Stimulated activated CD4-positive, alpha-beta T cell treated with anti-CD3 and anti-CD28 coated beads, Interleukin-4, amount 100 ng/mL, for 4 hours (primary cell): ENCODE measurements at regions not wholly inside any gene's neighbourhood (a gene's known extent, or its start where the extent isn't known, plus 50 kb on each side); places are given as distances from the start of the nearest gene placed in this dataset.

Source experiments
- DNase-seq, 2 experiments: peaks; one replicate each; pipeline ENCODE4 v3.0.0-alpha.2; 2020

GRCh38 chr20:48261398-48261910 lies 476.2 kb upstream of the SULF2 start:
- DNase-seq: no peak

- no peak for DNase-seq
Measured at GRCh38 chr20:48260129-48260756, 475.0 kb upstream of the SULF2 start.

DNA sequence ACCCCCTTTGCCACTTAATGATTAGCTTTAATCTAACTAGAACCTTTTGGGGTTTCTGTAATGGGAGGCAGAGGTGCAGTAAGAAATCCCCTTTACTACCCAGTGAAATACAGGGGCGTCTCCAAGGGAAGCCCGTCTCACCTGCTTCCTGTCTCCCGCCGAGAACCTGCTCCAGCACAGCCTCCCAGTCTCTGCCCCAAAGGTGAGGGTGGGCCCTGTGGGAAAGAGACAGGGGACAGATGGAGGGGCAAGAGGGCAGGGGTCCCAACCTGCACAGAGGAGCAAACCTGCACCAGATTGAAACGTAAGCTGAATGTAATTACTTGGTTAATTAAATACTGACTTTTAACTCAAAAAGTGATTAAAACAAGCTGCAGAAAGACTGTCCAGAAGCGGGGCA lies 474.2 kb upstream of the SULF2 start:
- no peak for DNase-seq

DNA sequence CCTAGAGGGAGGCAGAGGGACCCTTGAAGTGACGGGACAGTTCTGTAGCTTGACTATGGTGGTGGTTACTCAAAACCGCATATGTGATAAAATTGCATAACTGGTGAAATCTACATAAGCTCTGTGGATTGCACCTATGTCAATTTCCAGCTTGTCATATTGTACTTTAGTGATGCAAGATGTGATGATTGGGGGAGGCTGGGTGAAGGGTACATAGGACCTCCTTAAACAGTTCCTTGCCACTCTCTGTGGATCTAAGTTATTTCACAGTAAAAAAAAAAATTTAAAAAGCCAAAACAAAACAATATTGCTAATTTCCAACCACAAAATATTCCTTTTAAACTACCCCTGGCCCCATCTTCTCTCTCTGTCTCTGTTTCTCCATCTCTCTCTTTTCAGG lies 472.6 kb upstream of the SULF2 start:
- DNase-seq: no peak

- DNase-seq: no peak
Measured at GRCh38 chr20:48247961-48248360, 462.7 kb upstream of the SULF2 start.

DNA sequence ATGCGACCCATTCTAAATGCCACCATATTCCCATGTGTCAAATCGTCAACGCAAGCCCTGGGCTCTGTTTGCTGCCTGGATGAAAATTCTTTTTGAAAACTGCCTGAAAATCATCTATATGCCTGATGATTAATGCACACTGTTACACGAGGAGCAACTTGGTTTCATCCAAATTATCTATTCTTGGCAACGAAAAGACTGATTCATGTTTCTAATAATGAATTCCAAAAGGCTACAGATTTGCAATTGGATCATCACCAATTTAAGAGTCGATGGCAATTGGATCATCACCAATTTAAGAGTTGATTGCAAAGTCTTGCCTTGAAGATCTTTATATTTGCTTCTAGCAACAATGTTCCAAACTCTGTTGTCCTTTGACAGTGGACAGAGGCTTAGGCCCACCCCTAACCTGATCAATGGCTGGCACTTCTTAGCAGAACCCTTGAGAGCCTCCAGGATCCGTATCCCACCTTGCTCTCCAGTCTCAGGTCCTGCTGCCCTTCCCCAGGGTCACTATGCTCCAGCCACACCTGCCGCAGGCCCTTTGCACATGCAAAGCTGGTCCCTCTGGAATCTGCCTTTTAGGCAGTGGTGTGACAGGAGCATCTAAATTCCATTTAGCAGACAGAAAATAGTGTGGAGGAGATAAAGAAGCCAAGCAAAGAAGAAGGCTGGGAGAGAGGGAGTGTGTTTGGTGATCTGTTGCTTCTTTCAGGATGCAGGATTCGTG lies 460.9 kb upstream of the SULF2 start:
- DNase-seq: no peak

DNA sequence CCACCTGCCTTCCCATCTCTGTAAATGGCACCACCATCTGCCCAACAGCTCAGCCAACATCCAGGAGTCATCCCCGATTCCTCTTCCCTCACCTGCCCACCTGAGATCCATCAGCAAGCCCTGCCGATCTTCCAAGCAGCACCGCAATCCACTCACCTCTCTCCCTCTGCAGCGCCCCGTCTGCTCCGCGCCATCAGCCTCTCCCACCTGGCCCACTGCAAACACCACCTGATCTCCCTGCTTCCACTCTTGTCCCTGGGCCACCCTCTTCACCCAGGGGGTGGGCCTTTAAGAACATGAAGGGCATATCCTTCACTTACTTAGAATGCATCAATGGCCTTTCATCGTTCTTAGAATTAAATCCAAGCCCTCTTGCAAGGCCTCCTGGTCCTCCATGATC lies 457.3 kb upstream of the SULF2 start:
- DNase-seq: no peak

- no peak for DNase-seq
Measured at GRCh38 chr20:48241482-48241881, 456.2 kb upstream of the SULF2 start.

DNA sequence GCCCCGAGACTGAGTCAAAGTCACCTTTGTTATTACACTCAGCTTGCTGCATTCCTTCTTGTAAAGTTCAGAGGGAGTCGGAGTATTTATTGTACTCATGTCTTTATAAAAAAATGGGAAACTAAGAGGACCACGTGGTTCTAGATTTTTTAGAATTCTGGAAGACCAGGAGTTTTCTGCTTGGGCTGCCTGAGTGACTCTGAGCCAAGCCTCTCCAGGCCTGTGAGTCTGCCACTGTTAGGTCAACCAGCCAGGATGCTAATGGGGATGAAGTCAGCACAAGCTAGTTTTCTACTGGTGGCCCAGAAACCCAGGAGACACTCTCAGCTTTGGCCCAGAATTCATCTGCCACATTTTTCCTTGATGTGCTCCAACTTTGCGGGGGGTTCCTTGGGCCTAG lies 453.5 kb upstream of the SULF2 start:
- no peak for DNase-seq

GRCh38 chr20:48238326-48238725 lies 453.0 kb upstream of the SULF2 start:
- DNase-seq: no peak

DNA sequence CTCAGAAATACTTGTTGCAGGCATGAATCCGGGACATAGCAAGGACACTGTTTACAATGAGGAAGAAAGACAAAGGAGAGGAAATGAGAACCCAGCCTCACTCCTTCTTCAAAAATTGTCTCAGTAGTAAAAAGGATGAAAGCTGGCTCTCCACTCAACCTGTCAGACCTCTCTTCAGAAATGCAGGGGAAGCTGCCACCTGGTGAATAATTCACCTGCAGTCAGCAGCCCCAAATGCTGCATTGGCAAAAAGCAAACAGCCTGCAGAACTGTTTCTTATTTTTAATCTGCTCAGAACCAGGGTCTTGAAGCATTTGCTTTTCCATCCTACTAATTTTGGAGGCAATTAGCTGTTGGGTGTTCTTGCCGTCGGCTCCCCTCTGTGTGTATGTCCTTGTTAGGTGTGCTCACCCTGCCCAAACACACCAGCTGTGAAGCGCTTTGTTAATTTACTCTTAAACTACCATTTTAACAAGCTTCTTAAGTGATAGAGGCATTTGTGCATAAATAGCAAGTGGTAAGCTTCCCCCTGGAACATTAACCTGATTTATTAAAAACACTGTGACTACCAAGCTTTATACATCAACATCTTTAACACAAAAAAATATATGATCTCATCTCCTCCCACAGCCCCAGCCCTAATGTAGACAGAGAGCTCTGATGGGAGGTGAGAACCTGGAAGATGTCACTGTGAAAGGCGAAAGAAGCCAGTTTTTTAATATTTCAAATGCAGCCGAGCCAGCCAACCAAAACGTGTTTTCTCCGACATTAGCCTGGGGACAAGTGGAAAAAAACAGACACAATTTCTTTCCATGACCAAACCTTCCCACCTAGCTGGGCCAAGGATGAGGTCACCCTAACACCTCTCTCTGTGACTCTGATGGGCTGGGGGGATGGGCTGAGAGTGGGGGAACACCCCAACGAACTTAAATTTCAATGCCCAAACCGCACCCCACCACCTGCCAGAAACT lies 451.0 kb upstream of the SULF2 start:
- DNase-seq: no peak

DNA sequence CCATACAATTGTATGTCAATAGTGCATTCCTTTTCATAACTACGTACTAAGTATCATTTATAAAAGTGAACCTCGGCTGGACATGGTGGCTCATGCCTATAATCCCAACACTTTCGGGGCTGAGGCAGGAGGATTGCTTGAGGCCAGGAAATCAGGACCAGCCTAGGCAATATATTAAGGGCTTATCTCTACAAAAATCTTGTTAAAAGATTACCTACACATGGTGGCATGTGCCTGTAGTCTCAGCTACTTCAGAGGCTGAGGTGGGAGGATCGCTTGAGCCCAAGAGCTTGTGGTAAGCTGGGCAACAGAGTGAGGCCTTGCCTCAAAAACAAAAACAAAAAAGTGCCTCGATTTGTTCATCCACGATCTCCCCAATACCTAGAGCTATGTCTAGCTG lies 449.7 kb upstream of the SULF2 start:
- no peak for DNase-seq

- DNase-seq: no peak
Measured at GRCh38 chr20:48231253-48231930, 446.1 kb upstream of the SULF2 start.

GRCh38 chr20:48230216-48230615 lies 444.9 kb upstream of the SULF2 start:
- no peak for DNase-seq

GRCh38 chr20:48227381-48227780 lies 442.1 kb upstream of the SULF2 start:
- no peak for DNase-seq

- DNase-seq: no peak
Measured at GRCh38 chr20:48226642-48227041, 441.4 kb upstream of the SULF2 start.

DNA sequence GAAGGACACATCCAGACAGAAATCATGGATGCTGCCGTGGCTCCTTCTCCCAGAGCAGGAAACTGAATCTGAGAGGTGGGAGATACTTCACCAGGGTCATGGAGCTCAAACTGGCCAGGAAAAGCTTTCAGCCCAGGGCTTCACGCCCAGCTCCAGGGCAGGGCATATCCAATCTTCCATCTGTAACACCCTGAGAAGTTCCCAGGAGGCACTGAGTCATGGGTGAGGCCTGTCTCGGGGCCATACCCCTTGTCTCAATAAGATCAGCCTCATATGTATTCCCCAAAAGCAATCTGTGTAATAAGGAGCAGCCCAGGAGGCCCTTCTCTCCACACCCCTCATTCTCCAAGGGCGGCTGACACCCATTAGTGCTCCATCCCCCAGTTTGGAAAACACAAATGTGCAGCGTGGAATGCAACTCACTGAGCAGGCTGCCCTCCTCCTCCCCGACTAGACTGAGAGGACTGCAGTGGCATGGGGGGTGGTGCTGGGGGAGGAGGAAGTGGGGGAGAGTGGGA lies 439.3 kb upstream of the SULF2 start:
- no peak for DNase-seq

- DNase-seq: no peak
Measured at GRCh38 chr20:48223715-48224114, 438.4 kb upstream of the SULF2 start.

GRCh38 chr20:48222595-48223180 lies 437.4 kb upstream of the SULF2 start:
- DNase-seq: no peak

- DNase-seq: no peak
Measured at GRCh38 chr20:48220033-48220633, 434.9 kb upstream of the SULF2 start.

GRCh38 chr20:48219306-48219705 lies 434.0 kb upstream of the SULF2 start:
- DNase-seq: no peak

DNA sequence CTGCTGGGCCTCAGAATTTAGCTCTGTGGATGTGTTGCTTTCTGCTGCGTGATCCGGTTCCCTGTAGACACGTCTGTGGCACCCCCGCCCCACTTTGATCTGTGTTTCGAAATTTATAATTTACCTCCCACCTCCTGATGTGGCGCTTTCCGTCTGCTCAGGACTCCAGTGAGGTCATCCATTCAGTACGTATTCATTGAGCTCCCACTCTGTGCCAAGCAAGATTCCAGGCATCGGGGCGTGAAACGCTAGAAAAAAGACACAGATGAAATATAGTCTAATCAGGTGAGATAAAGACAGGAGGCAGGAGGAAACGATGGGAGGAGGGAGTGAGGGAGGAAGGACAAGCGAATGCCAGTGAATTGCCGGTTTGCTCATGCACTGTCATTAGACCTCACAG lies 431.9 kb upstream of the SULF2 start:
- DNase-seq: no peak
